HG02588 (cell line): ENCODE measurements at regions not wholly inside any gene's neighbourhood (a gene's known extent, or its start where the extent isn't known, plus 50 kb on each side); places are given as distances from the start of the nearest gene placed in this dataset.

Source experiments
- ATAC-seq: cut with Tn5 transposase; IDR thresholded peaks from one replicate; pipeline ENCODE4 v1.9.1; 2021; ENCODE audit warnings: mild to moderate bottlenecking, moderate library complexity; ENCODE audit not compliant: unreplicated experiment

DNA sequence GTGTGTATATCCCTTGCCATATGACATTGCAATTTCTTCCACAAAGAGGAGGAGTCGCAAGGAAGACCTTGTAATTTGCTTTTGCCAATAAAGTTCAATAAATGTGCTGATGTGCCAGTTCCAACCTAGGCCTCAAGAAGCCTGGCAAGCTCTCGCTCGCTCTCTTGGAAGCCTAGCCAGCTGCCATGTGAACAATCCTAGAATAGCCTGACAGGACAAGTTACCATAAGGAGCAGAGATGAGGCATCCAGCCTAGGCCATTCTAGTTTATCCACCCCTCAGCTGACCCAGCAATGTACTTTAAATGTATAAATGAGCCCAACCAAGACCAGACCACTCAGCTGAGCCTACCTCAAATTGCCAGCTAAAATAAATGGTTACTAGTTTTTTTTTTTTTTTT is 145.7 kb upstream of the QRFPR start:
- no peak for ATAC-seq

DNA sequence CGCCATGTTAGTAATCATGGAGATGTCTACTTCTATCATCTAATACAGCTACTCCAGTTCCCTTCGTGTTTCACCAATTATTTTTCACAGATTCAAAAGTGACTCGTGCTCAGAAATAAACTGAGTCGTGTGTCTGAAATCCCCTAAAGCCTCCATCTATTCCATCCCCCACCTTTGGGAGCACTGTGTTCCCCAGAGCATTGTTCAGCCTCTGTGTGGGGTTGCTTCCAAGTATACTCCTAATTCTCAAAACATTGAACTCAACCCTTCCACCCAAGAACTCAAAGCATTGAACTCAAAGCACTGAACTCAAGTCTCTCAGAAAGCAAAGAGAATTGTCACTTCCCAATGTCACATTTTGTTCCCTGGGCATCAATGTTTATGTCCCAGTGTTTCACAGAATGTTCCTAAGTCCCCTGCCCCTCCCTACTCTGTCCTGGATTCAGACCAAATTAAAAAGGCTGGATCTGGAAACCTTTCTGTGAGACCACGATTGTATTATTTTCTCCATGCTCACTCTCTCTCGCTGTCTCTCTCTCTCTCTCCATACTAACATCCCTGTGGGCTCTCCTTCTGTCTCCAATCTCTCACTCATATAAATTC is 138.5 kb upstream of the QRFPR start:
- ATAC-seq = no peak

DNA sequence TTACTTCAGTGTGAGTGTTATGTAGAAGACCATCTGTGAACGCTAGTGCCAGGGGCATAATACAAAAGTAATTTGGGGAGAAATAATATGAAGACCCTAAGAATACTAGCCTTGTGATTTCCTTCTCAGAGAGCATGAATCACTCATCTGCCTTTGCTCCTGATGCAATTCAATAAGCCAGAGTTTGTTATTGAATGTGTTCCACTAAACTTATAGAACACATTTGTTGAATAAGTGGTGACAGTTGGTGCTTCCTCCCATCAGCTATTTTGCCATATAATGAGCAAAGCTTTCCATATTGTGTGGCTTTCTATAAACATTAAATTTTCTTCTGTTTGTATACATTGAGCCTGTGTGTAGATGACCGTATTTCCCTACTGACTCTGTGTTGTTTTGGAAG is 136.4 kb upstream of the QRFPR start:
- ATAC-seq = no peak

DNA sequence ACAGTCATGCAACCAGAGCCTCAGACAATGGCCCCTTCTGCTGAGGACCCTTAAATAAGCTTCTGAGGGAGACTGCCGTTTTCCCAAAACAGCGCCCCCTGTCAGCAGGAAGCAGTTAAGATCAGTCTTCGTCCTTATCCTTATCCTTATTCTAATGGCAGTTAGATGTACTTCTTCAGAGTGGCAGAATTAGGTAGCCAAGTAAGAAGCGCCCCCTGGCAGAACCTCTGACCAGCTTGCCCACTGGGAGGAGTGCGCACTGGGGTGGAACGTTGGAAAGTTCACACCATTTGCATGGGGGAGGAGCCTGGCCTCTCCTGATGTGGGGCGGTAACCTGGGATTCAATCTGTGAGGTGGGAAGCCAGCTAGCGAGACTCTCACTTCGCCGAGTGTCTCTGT is 133.6 kb upstream of the QRFPR start:
- no peak for ATAC-seq

DNA sequence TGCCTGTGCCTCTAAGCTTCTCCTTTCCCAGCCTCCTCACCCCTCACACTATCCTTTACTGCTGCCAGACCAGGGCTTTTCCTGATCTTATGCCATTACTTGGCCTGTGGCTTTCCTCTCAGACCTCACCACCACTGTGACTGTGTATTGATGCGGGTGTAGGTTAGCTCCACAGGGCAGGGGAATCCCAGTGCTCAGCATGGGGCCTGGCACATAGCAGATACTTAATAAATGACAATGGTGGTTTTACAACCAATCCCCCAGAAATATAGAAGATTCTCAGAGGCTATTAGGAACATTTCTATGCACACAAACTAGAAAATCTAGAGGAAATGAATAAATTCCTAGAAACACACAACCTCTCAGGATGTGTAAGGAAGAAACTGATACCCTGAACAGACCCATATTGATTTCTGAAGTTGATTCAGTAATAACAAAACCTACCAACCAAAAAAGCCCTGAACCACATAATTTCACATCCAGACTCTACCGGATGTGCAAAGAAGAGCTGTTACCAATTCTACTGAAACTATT is 129.6 kb upstream of the QRFPR start:
- peak; percentile 83 for ATAC-seq

DNA sequence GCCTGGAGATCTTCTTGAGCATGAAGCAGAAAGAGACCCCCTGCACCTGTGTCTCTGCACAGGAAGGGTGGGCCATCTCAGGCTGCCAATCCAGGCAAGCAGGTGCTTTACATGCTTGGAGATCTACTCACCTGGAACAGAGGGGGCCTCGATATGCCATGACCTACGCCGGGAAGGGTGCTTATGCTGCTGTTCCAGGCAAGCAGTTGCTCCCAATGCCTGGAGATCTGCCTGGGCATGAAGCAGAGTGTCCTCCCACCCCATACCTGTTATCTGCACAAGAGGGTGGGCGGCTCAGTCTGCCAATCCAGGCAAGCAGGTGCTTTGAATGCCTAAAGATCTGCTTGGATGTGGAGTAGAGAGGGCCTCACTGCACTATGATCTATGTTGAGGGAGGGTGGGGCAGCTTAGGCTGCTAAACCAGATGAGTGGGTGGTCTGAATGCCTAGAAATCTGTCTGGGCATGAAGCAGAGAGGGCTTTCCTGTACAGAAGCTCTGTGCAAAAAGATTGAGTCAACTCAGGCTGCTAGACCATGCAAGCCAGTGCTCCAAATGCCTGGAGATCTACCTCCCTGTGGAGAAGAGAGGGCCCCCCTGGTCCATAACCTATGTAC is 104.5 kb upstream of the QRFPR start:
- ATAC-seq = no peak

DNA sequence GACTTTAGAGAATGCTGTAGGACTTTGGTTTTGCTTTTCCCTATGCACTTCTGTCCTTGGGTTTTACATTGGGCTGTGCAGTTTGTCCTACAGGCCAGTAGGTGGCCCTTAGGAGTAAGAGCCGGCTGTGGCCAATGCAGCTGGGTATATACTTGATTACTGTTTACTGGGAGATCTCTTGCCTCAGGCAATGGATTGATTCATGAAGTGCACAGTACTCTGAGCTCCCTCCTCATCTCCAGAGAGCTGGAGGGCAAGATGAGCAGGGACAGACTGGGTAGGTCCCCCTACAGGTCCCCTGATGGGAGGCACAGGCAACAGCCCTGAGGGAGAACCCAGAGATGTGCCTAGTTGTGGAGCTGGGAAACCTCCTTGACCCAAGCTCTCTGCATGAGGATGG is 103.8 kb upstream of the QRFPR start:
- ATAC-seq = peak; percentile 96

DNA sequence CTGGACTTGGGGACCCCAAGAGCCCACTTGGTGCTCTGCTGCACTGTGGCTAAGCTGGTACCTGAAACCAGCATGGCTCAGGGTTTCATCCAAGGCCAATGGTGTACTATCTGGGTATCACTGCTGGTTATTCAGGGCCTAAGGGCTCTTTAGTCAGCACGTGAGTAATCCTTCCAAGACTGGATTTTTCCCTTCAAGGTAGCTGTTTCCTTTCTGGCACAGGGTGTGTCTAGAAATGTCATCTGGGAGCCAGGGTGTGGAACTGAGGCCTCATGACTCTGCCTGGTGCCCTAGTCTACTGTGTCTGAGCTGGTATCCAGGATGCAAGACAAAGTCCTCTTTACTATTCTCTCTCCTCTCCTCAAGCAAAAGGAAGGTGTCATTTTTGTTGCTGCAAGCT is 99.0 kb upstream of the QRFPR start:
- no peak for ATAC-seq

DNA sequence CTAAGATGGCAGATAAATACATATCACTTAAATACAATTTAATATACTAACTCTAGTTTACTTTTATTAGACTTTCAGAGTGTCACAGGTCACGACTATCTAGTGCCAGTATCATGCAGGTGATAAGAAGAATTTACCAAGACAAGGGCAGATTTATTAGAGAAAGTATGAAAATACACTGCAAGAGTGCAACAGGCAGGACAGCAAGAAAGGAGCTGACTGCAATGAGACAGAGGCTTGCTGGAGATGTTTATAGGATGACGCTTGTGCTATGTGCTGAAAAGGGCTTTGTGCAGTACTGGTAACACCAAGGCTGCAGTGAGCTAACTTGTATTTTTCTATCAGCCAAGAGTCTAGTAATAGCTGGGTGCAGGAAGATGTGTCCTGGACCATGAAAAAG is 96.7 kb upstream of the QRFPR start:
- ATAC-seq = no peak

DNA sequence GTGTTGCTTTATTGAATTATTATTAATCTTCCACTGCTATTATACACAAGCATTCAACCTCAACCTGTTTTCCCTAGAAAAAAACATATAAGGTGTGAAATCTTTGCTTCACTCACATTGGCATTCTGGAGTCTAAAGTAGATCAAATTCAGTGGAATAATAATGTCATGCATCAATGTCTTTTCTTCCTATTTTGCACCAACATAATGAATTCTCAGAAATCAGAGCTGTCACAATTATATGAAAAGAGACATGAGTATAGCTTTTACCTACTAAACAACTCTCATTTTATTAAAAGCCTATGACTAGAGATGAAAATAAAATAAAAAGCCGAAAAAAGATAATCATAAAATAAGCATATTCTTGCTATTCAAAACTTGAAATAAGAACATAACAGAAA is 96.3 kb upstream of the QRFPR start:
- ATAC-seq = no peak

DNA sequence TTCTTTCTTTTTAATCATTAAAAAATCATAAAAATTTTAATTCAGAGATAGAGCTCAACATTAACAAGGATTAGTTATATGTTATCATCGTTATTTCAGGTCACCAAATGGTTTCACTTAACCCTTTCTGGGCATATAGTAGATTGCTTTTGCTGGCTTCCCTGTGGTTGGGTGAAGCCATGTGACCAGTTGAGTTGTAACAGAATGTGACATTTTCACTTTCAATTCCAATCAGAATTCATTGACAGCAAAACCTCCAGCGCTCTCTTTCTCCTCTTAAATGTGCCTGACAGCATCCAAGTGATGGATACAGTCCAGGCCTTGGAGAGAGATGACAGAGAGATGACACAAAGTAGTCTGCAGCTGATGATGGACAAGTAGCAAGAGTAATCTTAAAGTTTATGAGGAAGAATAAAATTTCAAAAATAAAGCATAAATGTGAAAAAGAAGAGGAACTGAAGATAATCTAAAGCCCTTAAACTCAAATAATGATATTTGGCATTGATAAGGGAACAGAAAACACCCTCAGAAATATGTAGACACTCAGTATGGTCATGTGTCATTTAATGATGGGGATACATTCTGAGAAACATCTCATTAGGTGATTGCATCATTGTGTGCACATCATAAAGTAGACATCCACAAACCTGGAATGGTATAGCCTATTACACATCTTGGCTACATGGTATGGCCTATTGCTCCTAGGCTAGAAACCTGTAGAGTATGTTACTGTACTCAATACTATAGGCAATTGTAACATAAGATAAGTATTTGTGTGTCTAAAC is 92.3 kb upstream of the QRFPR start:
- peak; percentile 53 for ATAC-seq

DNA sequence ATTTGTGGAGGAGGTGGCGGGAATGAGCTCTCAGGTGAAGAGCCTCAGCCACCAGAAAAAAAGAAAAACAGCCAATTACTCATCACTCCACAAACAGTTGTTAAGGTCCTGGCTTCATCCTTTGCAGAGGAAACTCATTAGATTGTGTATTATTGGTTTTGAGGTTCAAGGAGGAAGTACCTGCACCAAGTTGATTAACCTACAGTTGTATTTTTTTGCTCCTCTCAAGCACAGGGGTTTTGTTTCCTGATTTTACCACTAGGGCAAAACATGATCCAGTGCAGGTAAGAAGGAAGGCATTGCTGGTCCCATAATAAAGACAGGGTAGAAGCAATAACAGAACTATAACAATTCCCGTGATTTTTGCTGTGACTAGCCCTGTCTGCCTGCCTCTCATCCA is 84.0 kb upstream of the QRFPR start:
- ATAC-seq = no peak

DNA sequence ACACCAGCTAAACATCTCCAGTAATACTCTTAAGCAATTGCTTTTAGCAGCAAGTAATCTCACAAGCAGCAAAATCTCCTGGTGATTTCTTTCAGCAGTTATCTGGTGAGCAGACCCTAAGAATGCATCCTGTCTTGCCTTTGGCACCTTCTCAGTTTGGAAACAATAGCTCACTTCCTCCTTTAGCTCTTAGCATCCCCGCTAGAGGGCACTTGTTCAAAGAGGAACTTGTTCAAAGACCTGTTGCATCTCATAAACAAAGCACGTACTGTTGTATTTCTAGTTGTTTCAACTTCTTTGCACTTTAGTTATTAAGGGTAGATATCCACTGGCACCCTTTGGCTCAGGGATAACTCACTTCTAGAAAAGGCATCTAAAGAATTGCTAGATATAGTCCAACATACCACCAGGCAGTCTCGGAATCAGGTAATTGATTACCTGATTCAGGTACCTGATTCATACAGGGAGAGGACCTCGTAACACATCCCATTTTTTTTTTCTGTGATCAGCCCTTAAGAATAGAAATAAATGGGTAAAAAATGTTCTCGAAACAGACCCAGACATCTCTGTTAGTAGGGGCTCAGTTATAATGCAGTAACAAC is 81.9 kb upstream of the QRFPR start:
- peak; percentile 81 for ATAC-seq

DNA sequence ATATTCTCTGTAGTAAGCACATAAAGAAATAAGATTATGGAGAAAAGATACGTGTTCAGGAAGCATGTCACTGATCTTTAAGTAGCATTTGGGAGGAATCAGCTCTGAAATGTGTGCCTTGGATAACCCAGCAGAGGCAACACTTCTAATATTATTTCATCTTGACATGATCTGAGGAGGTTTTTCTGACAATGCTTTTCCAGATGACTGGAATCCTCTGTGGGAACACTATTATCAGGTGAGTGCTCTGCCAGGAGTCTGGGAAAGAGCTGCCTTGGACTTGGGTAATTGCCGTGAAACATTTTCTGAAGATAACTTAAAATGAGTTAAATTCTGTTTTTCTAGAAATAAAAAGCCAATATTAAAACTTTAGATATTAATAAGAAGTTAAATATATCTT is 78.2 kb upstream of the QRFPR start:
- ATAC-seq = no peak

DNA sequence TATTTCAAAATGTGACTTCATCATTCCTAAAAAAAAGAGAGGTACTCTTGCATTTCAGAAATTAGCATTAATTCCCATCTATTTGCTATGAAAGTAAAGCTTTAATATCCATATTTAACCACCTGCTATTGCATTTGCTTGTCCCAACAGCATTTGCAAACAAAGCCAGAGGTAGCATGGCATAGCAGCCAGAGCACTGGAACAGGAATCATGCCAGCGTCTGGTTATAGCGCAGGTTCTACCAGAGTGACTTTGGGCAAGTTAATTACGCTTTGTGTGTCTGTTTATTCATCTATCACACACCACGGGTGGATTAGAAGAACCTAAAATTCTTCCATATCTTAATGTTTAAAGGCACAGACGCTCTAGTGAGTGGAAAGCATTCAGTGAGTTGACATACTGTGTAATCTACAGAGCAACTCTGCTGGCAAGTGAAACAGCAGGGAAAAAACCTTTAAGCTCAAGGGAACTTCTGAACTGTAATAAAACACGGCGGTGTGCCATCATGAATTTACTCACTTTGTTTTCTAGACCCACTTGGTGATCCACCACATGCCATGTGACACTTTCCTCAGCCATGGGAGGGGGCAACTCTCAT is 76.6 kb upstream of the QRFPR start:
- ATAC-seq = no peak

DNA sequence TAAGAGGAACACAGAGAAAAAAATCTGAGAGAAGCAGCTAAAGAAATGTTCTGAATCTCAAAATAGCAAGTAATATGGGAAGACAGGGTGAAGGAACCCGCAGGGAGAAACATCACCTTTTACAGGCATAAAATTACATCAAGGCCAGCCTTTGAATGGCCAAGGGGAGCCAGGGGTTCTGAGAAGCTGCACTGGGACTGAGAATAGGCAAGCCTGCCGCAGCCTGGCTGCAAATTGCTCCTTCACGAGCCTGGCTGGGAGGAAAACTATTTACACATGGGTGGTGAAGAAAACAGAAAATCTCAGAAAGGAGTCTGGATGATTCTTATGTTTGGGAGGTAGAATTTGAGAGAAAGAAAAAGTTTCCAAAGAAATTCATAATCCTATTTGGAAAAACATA is 74.5 kb upstream of the QRFPR start:
- no peak for ATAC-seq

DNA sequence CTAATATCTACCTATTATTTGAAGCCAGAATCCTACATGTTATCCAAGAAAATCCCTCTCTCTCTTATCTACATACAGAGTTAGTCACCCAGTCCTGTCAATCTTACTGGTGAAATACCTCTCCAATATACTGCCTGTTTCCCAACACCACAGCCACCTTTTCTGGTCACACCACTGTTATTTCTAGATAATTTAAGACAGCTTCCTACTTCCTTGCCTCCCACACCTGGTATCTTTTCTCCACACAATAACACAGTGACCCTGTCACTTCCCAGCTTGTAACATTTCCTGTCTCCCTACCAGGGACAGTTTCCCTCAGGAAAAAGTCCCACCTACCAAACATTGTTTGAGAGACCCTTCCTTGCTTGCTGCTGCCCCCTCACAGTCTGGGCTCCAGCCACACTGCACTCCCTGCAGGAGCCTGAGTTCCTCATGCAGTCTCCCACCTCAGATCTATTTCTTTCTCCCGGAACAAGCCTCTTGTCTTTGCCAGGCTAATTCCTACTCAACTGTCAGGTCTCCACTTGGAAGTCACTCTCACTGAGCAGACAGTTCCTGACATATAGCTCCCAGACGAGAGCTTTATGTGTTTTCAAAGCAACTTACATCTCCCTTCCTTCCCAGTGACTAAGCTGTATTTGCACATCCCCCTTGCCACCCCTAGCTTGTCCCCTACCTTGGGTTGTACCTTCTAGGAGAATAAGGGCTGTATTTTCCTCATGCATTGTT is 73.6 kb upstream of the QRFPR start:
- no peak for ATAC-seq

DNA sequence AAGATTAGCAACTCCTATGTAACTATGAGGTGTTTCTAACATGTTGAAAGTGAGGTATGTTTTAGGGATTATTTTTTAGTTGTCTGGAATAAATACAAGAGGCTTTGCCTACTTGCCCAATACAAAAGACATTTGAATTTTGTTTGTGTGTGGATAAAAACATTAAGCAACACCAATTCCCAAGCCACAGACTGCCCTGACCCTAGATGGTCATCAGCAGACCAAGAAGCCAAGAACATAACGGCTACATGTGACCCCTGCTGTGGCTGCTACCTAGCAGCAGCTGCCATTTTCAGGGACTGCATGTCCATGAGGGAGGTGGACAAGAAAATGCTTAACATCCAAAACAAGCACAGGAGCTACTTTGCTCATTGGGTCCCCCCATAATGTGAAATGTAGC is 70.5 kb upstream of the QRFPR start:
- ATAC-seq = no peak

DNA sequence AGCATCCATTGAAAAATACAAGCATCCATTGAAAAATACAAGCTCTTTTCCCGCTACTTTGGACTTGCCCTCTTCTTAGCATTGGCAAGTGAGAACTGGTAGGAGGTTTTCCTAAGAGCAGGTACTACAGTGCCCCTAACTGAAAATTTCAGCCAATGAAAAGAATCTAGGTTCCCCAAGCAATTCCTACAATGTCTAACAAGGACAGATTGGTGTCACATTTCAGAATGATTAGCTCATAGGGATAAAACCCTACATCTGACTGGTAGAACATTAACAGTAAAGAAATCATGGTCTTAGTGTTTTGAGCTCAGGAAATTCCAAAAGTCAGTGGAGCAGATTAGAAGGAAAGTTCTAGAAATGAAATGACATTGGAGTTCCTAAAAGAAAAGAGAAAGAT is 68.6 kb upstream of the QRFPR start:
- ATAC-seq = no peak

DNA sequence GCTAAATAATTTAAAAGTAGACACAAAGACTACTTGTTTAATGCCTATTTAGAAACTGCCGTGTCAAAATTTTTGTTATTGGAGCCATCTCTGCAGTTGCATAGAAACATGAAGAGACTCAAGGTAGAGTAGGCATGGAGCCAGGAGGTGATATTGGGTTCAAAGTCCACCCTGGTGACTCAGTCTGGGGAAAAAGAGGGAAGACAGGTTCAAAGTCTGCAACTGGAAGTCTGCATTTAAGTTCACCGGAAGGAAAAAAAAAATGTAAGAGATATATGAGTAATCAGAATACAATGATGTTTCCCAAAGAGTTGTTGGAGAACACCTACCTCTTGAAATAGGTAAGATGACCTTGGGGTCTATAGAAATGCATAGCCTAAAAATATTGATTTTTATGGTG is 67.4 kb upstream of the QRFPR start:
- ATAC-seq = no peak

DNA sequence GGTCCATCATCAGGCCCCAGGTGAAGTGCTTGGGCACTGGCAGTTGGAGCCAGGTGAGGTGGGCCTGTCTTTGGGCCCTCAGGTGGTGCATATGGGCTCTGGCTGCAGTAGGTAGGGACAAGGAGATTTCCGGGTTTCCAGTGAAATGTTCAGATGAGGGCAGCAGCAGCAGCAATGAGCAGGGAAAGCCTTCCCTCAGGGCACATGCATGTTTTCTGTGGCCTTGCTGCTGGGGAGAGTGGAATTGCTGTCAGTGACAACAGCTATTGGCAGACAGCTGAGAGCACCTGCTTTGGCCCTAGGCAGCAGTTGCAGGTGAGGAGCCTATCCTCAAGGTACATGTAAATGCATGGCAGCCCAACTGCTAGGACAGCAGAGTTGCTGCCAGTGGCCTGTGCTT is 58.9 kb upstream of the QRFPR start:
- no peak for ATAC-seq
